ENCODE measurements at regions not wholly inside any gene's neighbourhood (a gene's known extent, or its start where the extent isn't known, plus 50 kb on each side); places are given as distances from the start of the nearest gene placed in this dataset.

- no peak overlapping the region for H4K91ac ChIP-seq (ENCODE audit: insufficient read length, low read depth, low read length)
- H2AK5ac ChIP-seq (ENCODE audit: insufficient read length, low read length), result no peak overlapping the region
- no peak overlapping the region for H3T11ph ChIP-seq (ENCODE audit: low read length)
- no peaks in the 10 kb centered on the region; the same call in 1 of the 2 replicates for H3K27me3 ChIP-seq (ENCODE audit: insufficient read depth, low read length)
- no peak overlapping the region for H3K9ac ChIP-seq (ENCODE audit: extremely low read depth, insufficient read length, low read length)
- H3K9me3 Mint-ChIP-seq, result peaks cover 72 to 76% of the 10 kb centered on the region in 2 experiments
- no peak overlapping the region for H2BK120ac ChIP-seq (ENCODE audit: low read depth, low read length, poor library complexity, severe bottlenecking)
- H3K4ac ChIP-seq (ENCODE audit: low read depth, low read length), result no peak overlapping the region
- no peaks in the 10 kb centered on the region for H4K20me1 ChIP-seq (ENCODE audit: control insufficient read depth, insufficient read depth, insufficient read length)
- no peak overlapping the region for H3K18ac ChIP-seq (ENCODE audit: insufficient read length, low read depth, low read length)
- no peaks in the 10 kb centered on the region for H3K79me2 ChIP-seq (ENCODE audit: insufficient read depth, low read length)
- H2BK12ac ChIP-seq (ENCODE audit: insufficient read length, low read depth, low read length), result no peak overlapping the region
- H2BK20ac ChIP-seq (ENCODE audit: low read depth, low read length, poor library complexity, severe bottlenecking), result no peak overlapping the region
- H3K4me1 Mint-ChIP-seq, result peaks cover 4 to 18% of the 10 kb centered on the region in 2 experiments
- H4K5ac ChIP-seq (ENCODE audit: insufficient read length, low read depth, low read length), result no peak overlapping the region
- H2BK15ac ChIP-seq (ENCODE audit: low read depth, low read length), result no peak overlapping the region
- H3K27ac ChIP-seq (ENCODE audit: insufficient read length, low read depth, low read length), result no peak overlapping the region
- no peak overlapping the region for H3K4me2 ChIP-seq (ENCODE audit: insufficient read depth, insufficient read length, low read length)
- H3K4me3 Mint-ChIP-seq, result no peak overlapping the region
- no peak overlapping the region for H3K56ac ChIP-seq (ENCODE audit: insufficient read length, low read depth, low read length)
- TF ChIP-seq CTCF (conservative IDR thresholded peaks at IDR 0.05), result no peak
- H3K23me2 ChIP-seq (ENCODE audit: insufficient read length, low read depth, low read length, poor library complexity, severe bottlenecking), result no peaks in the 10 kb centered on the region
- no peak overlapping the region for H3K27ac Mint-ChIP-seq
- H4K8ac ChIP-seq (replicated peaks; ENCODE audit: insufficient read length, low read depth, low read length), result no peak overlapping the region
- no peak overlapping the region for H3K23ac ChIP-seq (ENCODE audit: insufficient read length, low read depth, low read length)
- H3K79me1 ChIP-seq (ENCODE audit: insufficient read depth, low read depth, low read length, poor library complexity, severe bottlenecking), result no peaks in the 10 kb centered on the region
- no peak for DNase-seq
- no peaks in the 10 kb centered on the region for H3K9me3 ChIP-seq (ENCODE audit: control insufficient read depth, low read depth, low read length)
- peaks cover 8% of the 10 kb centered on the region for H3K27me3 Mint-ChIP-seq (ENCODE audit: low read depth)
- no peaks in the 10 kb centered on the region for H3K4me1 ChIP-seq (ENCODE audit: insufficient read depth, low read length)
- no peak overlapping the region for H2BK5ac ChIP-seq (ENCODE audit: insufficient read length, low read length)
- H3K36me3 Mint-ChIP-seq (ENCODE audit: insufficient read depth in 1 of 3, low read depth in 3 of 3), result peaks cover 0 to 4% (median 4%) of the 10 kb centered on the region in 3 experiments; a peak in 4 of 7 replicates
- no CpG with 5 or more reads among the region's 15 CpGs for WGBS (ENCODE audit: extremely low coverage, insufficient read length, low lambda C conversion rate)
- no peak overlapping the region for H3K14ac ChIP-seq (ENCODE audit: insufficient read depth, low read length)
- H2AFZ ChIP-seq (ENCODE audit: low read length), result no peak overlapping the region
Observed at GRCh38 chrX:39477762-39478120, 620.0 kb downstream of the BCOR start.

Measured in H9 (cell line).